ENCODE measurements at regions not wholly inside any gene's neighbourhood (a gene's known extent, or its start where the extent isn't known, plus 50 kb on each side); places are given as distances from the start of the nearest gene placed in this dataset.
"Not testable (repeated sequence)": the region's sequence is repeated elsewhere in the genome, so short reads cannot be mapped to it uniquely, and the experiment has no call there.

DNA sequence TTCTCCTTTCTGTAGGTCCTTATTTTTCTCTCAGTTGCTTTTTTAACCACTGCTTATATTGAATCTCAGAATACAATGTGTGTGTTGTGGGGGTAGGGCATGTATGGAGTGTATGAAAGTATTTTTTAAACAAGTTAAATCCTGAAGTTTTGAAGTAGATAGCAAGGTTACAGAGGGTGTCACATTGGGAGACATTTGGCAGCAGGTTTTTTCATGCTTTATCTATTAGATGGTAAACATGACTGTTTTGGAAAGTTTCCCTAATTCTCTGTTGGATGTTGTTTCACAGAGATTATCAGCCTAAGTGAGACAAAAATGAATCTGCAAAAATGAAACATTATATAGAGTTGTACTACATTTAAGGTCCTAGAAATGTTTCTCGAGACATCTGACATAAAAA lies 190.6 kb upstream of the ARPP21 start:
- ATAC-seq = no peak
- intact Hi-C loops (cut with DNase I) = no loop called here
- TF ChIP-seq CTCF (IDR thresholded peaks at IDR 0.05) (no peak), POLR2A (IDR thresholded peaks at IDR 0.05) (no peak)
- Histone ChIP-seq H3K27ac (no peak overlapping the region), H3K4me3 (no peak overlapping the region), H3K4me1 (no peaks in the 10 kb centered on the region), H3K36me3 (no peaks in the 10 kb centered on the region), H3K27me3 (no peaks in the 10 kb centered on the region), H3K9me3 (peaks cover 0 to 4% (median 0%) of the 10 kb centered on the region in 12 donors)
- 74 to 89% (median 80%) methylated on average over 1 of the region's 1 CpG for WGBS, 4 donors
- DNase-seq = no peak

GRCh38 chr3:35454819-35455218 lies 184.5 kb upstream of the ARPP21 start:
- H3K4me1 ChIP-seq; H3K36me3 ChIP-seq; H3K9me3 ChIP-seq; H3K27me3 ChIP-seq; H3K4me3 ChIP-seq; intact Hi-C loops (cut with DNase I); H3K27ac ChIP-seq; ATAC-seq; DNase-seq: not testable (repeated sequence)
- WGBS, 4 donors = 93 to 95% (median 94%) methylated on average over 5 to 9 of the region's 9 CpGs

- WGBS, 4 donors = 33 to 62% (median 42%) methylated on average over 1 of the region's 1 CpG
- H3K9me3 ChIP-seq = peaks cover 0 to 11% (median 1%) of the 10 kb centered on the region in 12 donors
- DNase-seq = no peak
- no peaks in the 10 kb centered on the region for H3K27me3 ChIP-seq
- H3K4me1 ChIP-seq = no peaks in the 10 kb centered on the region
- H3K36me3 ChIP-seq = no peaks in the 10 kb centered on the region
- H3K27ac ChIP-seq = no peak overlapping the region
- intact Hi-C loops (cut with DNase I) = no loop called here
- no peak overlapping the region for H3K4me3 ChIP-seq
- no peak for TF ChIP-seq POLR2A (IDR thresholded peaks at IDR 0.05)
- no peak for TF ChIP-seq CTCF (IDR thresholded peaks at IDR 0.05)
- ATAC-seq = no peak
Observed at GRCh38 chr3:35473956-35474355, 165.4 kb upstream of the ARPP21 start.

GRCh38 chr3:35482566-35482965 lies 156.8 kb upstream of the ARPP21 start:
- H3K9me3 ChIP-seq; H3K4me3 ChIP-seq; H3K4me1 ChIP-seq; H3K27me3 ChIP-seq; H3K27ac ChIP-seq; DNase-seq; H3K36me3 ChIP-seq; ATAC-seq; intact Hi-C loops (cut with DNase I): not testable (repeated sequence)
- 73 to 89% (median 77%) methylated on average over 4 of the region's 4 CpGs for WGBS, 4 donors

DNA sequence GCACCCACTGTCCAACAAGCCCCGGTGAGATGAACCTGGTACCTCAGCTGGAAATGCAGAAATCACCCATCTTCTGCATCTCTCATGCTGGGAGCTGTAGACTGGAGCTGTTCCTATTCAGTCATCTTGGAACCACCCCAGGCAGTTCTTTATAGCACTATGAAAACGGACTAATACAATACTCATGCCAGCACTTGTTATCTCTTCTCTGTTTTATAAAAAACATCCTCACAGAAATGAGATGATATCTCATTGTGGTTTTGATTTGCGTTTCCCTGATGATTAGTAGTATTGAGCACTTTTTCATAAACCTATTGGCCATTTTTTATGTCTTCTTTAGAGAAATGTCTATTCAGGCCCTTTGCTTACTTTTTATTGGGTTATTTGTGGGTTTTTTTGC lies 156.2 kb upstream of the ARPP21 start:
- DNase-seq (no peak), ATAC-seq (no peak)
- Histone ChIP-seq H3K27me3 (no peaks in the 10 kb centered on the region), H3K4me3 (no peak overlapping the region), H3K27ac (no peak overlapping the region), H3K9me3 (peaks cover 0 to 5% (median 0%) of the 10 kb centered on the region in 12 donors), H3K36me3 (no peaks in the 10 kb centered on the region), H3K4me1 (no peaks in the 10 kb centered on the region)
- no peak for TF ChIP-seq CTCF (IDR thresholded peaks at IDR 0.05)
- TF ChIP-seq POLR2A (IDR thresholded peaks at IDR 0.05) = no peak
- intact Hi-C loops (cut with DNase I) = no loop called here
- WGBS, 4 donors = 49 to 61% (median 56%) methylated on average over 3 of the region's 3 CpGs
